Mesothelial cell of epicardium (in vitro differentiated cells): ENCODE measurements at regions not wholly inside any gene's neighbourhood (a gene's known extent, or its start where the extent isn't known, plus 50 kb on each side); places are given as distances from the start of the nearest gene placed in this dataset.
"Not testable (repeated sequence)": the region's sequence is repeated elsewhere in the genome, so short reads cannot be mapped to it uniquely, and the experiment has no call there.

ENCODE experiments used
- DNase-seq, 2 experiments: peaks; one replicate each; pipeline ENCODE4 v3.0.0; 2021; ENCODE audit warnings: low spot score in 2 of 2; ENCODE audit not compliant: unreplicated experiment in 2 of 2
- H3K27ac Mint-ChIP-seq: 2 replicates; pipeline ENCODE4 v1.8.0; 2021; ENCODE audit warnings: mixed read lengths
- H3K27me3 Mint-ChIP-seq: 2 replicates; pipeline ENCODE4 v1.8.0; 2021; ENCODE audit warnings: low read depth, mixed read lengths
- H3K36me3 Mint-ChIP-seq: 2 replicates; pipeline ENCODE4 v1.8.0; 2021; ENCODE audit warnings: mixed read lengths
- H3K4me1 Mint-ChIP-seq: 2 replicates; pipeline ENCODE4 v1.8.0; 2021; ENCODE audit warnings: mixed read lengths
- H3K4me3 Mint-ChIP-seq: 2 replicates; pipeline ENCODE4 v1.8.0; 2021; ENCODE audit warnings: mild to moderate bottlenecking, moderate library complexity, mixed read lengths
- H3K9me3 Mint-ChIP-seq: 2 replicates; pipeline ENCODE4 v1.8.0; 2021; ENCODE audit warnings: mixed read lengths
- TF ChIP-seq, protein P1 (sequence below): fragments of 200-600 bp; sonication (generic); IDR thresholded peaks from one replicate; pipeline ENCODE4 v1.5.0; 2021; ENCODE audit warnings: antibody characterized with exemption; ENCODE audit not compliant: unreplicated experiment

DNA sequence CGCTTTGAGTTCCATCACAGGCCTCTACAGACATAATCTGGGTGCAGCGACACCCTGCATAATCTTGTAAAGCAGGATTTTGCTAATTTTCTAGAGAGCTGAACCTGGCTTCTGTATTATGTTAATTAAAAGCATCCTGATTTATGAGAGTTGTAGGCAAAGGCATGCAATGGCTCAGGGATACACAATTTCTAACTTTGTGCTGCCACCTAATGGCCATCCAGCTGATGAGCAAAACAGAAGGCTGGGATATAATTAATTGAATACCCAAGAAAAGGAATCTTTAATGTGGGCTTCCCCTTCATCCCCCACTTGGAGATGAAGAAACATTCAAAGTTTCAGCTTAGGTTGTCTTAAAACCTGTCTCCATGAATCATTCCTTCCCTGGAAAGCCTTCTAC lies 78.1 kb downstream of the BMP15 start:
- no peak overlapping the region for H3K27ac Mint-ChIP-seq
- no peaks in the 10 kb centered on the region for H3K36me3 Mint-ChIP-seq
- H3K9me3 Mint-ChIP-seq: peaks cover 16% of the 10 kb centered on the region
- DNase-seq: no peak
- H3K4me1 Mint-ChIP-seq: no peaks in the 10 kb centered on the region
- H3K4me3 Mint-ChIP-seq: no peak overlapping the region
- TF ChIP-seq, protein P1, sequence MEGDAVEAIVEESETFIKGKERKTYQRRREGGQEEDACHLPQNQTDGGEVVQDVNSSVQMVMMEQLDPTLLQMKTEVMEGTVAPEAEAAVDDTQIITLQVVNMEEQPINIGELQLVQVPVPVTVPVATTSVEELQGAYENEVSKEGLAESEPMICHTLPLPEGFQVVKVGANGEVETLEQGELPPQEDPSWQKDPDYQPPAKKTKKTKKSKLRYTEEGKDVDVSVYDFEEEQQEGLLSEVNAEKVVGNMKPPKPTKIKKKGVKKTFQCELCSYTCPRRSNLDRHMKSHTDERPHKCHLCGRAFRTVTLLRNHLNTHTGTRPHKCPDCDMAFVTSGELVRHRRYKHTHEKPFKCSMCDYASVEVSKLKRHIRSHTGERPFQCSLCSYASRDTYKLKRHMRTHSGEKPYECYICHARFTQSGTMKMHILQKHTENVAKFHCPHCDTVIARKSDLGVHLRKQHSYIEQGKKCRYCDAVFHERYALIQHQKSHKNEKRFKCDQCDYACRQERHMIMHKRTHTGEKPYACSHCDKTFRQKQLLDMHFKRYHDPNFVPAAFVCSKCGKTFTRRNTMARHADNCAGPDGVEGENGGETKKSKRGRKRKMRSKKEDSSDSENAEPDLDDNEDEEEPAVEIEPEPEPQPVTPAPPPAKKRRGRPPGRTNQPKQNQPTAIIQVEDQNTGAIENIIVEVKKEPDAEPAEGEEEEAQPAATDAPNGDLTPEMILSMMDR: peak; percentile 31
- no peaks in the 10 kb centered on the region for H3K27me3 Mint-ChIP-seq

DNA sequence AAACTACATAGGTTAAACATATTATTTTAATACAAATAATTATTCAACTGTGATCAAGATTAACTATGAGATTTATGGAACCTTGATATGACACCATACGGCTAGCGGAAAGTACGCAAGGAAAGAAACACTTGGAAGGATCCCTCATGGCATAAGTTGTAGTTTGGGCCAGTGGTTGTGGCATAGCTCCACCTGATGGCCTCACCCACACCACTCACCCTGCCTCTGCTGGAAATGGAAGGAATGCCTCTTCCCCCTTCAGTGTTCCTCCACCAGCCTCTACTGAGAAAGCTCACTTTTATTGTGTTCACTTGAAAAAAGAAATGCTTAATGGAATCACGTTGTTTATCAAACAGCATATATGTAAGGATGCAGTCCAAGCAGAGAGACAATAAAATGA lies 86.4 kb downstream of the BMP15 start:
- Mint-ChIP-seq H3K36me3 (no peaks in the 10 kb centered on the region), H3K27ac (no peak overlapping the region), H3K27me3 (no peaks in the 10 kb centered on the region), H3K4me1 (no peaks in the 10 kb centered on the region), H3K9me3 (peaks cover 27% of the 10 kb centered on the region), H3K4me3 (no peak overlapping the region)
- TF ChIP-seq, protein P1: no peak
- no peak for DNase-seq

DNA sequence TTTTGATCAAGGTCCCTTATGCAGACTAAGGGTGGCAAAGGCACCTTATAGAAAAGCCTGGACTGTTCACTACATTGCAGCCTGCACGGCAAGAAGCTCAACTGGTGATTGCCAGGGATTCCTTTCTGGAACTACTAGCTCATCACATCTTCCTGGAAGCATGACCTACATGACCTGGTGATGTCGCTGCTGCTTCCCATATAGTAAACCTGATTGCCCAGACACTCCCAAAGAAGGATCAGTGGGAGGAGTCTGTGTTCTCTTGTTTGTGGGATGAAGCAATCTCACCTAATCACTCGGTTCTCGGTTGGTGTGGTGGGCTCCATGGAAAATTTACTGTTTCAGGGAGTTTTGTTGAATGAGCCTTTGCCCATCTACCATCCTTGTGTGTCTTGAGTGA lies 89.8 kb downstream of the BMP15 start:
- not testable (repeated sequence) for H3K4me1 Mint-ChIP-seq, H3K36me3 Mint-ChIP-seq, H3K4me3 Mint-ChIP-seq, H3K27ac Mint-ChIP-seq, H3K27me3 Mint-ChIP-seq, DNase-seq
- peaks cover 21% of the 10 kb centered on the region for H3K9me3 Mint-ChIP-seq

DNA sequence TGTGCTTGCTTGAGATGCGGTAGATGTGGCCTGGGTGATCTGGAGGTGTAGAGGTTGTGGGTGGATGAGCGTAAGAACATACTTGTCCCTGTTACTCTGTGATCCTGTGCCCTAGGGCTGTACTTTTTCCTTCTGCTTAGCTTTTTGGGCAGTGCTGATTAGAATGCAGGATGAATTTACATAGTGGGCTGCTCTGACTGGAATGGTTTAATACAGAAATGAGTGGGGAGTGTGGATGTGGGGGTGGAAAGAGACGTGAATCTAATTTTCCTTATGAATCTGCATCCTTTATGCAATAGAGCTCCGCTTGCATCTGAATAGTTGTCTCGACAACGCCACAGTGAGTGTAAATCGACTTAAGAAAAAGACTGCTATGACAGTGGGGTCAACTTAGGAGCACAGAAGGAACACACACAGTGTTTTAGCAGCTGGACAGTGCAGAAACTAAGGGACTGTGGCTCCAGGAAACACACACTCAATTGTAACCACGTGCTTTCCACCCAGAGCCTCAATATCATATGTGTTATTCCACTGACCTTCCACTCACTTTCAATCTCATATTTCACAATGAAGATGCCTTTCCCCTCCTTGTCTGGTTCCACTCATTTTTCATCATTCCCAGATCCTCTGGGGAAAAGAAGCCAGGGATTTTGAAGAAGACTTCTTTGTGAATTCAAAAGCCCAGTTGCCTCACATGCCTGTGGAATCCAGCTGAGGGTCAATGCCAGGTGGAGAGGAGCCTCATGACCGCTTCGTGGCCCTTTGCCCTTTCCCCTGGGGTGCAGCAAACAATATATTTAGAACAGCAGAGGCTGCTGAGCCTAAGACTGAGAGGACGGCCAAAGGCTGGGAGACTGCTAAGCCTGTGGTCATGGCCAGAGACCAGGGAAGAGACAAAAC lies 91.4 kb downstream of the BMP15 start:
- not testable (repeated sequence) for H3K27me3 Mint-ChIP-seq, DNase-seq, H3K36me3 Mint-ChIP-seq, H3K27ac Mint-ChIP-seq, H3K4me3 Mint-ChIP-seq, H3K4me1 Mint-ChIP-seq
- H3K9me3 Mint-ChIP-seq: peaks cover 24% of the 10 kb centered on the region

DNA sequence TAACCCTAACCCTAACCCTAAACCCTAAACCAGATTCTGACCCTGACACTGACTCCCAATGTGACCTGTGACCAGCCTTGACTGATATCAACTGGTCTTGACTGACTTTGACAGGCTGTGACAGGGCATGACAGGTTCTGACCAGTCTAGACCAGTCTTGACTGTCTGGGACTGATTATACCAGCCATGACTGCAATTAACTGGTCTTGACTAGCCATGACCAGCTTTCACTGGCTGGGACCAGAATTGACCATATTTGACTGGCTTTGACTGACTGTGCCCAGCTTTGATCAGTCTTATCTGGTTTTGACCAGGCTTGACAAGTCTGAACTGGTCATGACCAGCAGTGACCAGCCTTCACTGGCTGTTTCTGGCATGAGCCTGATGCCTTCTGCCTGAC lies 95.5 kb downstream of the BMP15 start:
- H3K9me3 Mint-ChIP-seq: peaks cover 35% of the 10 kb centered on the region
- no peak overlapping the region for H3K27ac Mint-ChIP-seq
- H3K27me3 Mint-ChIP-seq: no peaks in the 10 kb centered on the region
- TF ChIP-seq, protein P1: no peak
- H3K4me3 Mint-ChIP-seq: no peak overlapping the region
- no peaks in the 10 kb centered on the region for H3K4me1 Mint-ChIP-seq
- DNase-seq: no peak
- H3K36me3 Mint-ChIP-seq: no peaks in the 10 kb centered on the region

DNA sequence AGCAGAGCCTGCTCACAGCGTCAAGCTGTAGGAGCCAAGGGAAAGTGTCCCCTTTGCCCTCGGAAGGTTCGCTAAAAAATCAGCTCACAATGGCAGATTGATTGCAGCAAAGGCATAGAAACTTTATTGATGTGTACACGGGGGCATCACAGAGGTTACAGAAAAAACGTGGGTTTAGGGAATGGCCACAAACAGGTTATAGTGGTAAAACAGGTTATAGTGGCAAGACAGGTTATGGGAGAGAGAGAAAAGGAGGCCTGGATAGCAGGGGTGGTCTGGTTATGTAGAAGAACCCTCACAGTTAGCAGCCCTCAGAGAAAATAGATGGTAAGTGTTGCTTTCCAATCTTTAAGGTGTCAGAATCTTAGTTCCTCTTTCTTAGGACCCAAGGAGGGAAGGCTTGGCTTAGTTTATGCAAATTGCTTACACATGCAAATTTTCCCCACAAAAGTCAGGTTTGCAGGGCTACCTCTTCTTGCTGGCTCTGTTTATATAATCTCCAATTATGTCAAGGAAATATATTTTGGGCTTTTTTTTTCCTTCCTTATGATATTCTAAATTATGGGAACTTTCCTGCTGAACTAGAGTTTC lies 113.7 kb downstream of the BMP15 start:
- TF ChIP-seq, protein P1: no peak
- peaks cover 21% of the 10 kb centered on the region for H3K4me1 Mint-ChIP-seq
- H3K36me3 Mint-ChIP-seq: peaks cover 2% of the 10 kb centered on the region
- H3K4me3 Mint-ChIP-seq: no peak overlapping the region
- H3K9me3 Mint-ChIP-seq: peaks cover 28% of the 10 kb centered on the region
- no peak overlapping the region for H3K27ac Mint-ChIP-seq
- no peaks in the 10 kb centered on the region for H3K27me3 Mint-ChIP-seq
- DNase-seq: no peak
